ENCODE measurements at regions not wholly inside any gene's neighbourhood (a gene's known extent, or its start where the extent isn't known, plus 50 kb on each side); places are given as distances from the start of the nearest gene placed in this dataset.

- H3K9me3 Mint-ChIP-seq, result no peaks in the 10 kb centered on the region
- H3K4me1 ChIP-seq (ENCODE audit: insufficient read depth, low read length), result no peaks in the 10 kb centered on the region
- H3K9me3 ChIP-seq (ENCODE audit: control insufficient read depth in 1 of 2, insufficient read depth in 1 of 2, low read length in 2 of 2), result peaks cover 0 to 3% of the 10 kb centered on the region in 2 experiments
- H3K27ac Mint-ChIP-seq, result no peak overlapping the region
- no peak for ATAC-seq (ENCODE audit: poor library complexity)
- no peak overlapping the region for H3K4me3 Mint-ChIP-seq
- H3K27me3 ChIP-seq (ENCODE audit: control insufficient read depth in 1 of 2, insufficient read depth in 2 of 2, low read length in 2 of 2), result peaks cover 0 to 4% of the 10 kb centered on the region in 2 experiments
- no peak overlapping the region for H3K4me3 ChIP-seq (ENCODE audit: low read length)
- no peak for DNase-seq
- H3K36me3 Mint-ChIP-seq (ENCODE audit: low read depth), result no peaks in the 10 kb centered on the region
- H3K27ac ChIP-seq (ENCODE audit: low read depth in 1 of 2, low read length in 2 of 2), result no peak overlapping the region
- POLR2A ChIA-PET, result no interaction called here
- intact Hi-C loops (cut with DNase I, micrococcal nuclease), result no loop called here
- H3K27me3 Mint-ChIP-seq, result peaks cover 3% of the 10 kb centered on the region
- CTCF ChIA-PET, result no interaction called here
- no peak for TF ChIP-seq CTCF (IDR thresholded peaks at IDR 0.05)
- H3K4me1 Mint-ChIP-seq (ENCODE audit: low read depth), result no peaks in the 10 kb centered on the region
- H3K36me3 ChIP-seq (ENCODE audit: insufficient read depth, low read length), result no peaks in the 10 kb centered on the region
Measured at GRCh38 chr11:112506852-112507251, 246.2 kb upstream of the PLET1 start.

- peaks cover 3% of the 10 kb centered on the region for H3K27me3 Mint-ChIP-seq
- no peaks in the 10 kb centered on the region for H3K36me3 Mint-ChIP-seq (ENCODE audit: low read depth)
- no peak for TF ChIP-seq CTCF (IDR thresholded peaks at IDR 0.05)
- no peak overlapping the region for H3K27ac ChIP-seq (ENCODE audit: low read depth in 1 of 2, low read length in 2 of 2)
- H3K4me3 ChIP-seq (ENCODE audit: low read length), result no peak overlapping the region
- intact Hi-C loops (cut with DNase I, micrococcal nuclease), result no loop called here
- no peaks in the 10 kb centered on the region for H3K36me3 ChIP-seq (ENCODE audit: insufficient read depth, low read length)
- no peak for DNase-seq
- H3K4me1 ChIP-seq (ENCODE audit: insufficient read depth, low read length), result no peaks in the 10 kb centered on the region
- POLR2A ChIA-PET, result no interaction called here
- H3K9me3 ChIP-seq (ENCODE audit: control insufficient read depth in 1 of 2, insufficient read depth in 1 of 2, low read length in 2 of 2), result peaks cover 0 to 3% of the 10 kb centered on the region in 2 experiments
- no peaks in the 10 kb centered on the region for H3K4me1 Mint-ChIP-seq (ENCODE audit: low read depth)
- H3K27me3 ChIP-seq (ENCODE audit: control insufficient read depth in 1 of 2, insufficient read depth in 2 of 2, low read length in 2 of 2), result peaks cover 0 to 4% of the 10 kb centered on the region in 2 experiments
- no peak for ATAC-seq (ENCODE audit: poor library complexity)
- CTCF ChIA-PET, result no interaction called here
- H3K9me3 Mint-ChIP-seq, result no peaks in the 10 kb centered on the region
- H3K27ac Mint-ChIP-seq, result no peak overlapping the region
- no peak overlapping the region for H3K4me3 Mint-ChIP-seq
Measured at GRCh38 chr11:112507281-112507680, 246.6 kb upstream of the PLET1 start.

- CTCF ChIA-PET, result no interaction called here
- H3K4me3 ChIP-seq (ENCODE audit: low read length), result no peak overlapping the region
- no peak for ATAC-seq (ENCODE audit: poor library complexity)
- H3K27me3 ChIP-seq (ENCODE audit: control insufficient read depth in 1 of 2, insufficient read depth in 2 of 2, low read length in 2 of 2), result peaks cover 0 to 4% of the 10 kb centered on the region in 2 experiments
- Mint-ChIP-seq H3K4me1 (ENCODE audit: low read depth) (no peaks in the 10 kb centered on the region), H3K27ac (no peak overlapping the region), H3K36me3 (ENCODE audit: low read depth) (no peaks in the 10 kb centered on the region), H3K9me3 (no peaks in the 10 kb centered on the region), H3K4me3 (no peak overlapping the region), H3K27me3 (peaks cover 3% of the 10 kb centered on the region)
- no peak for TF ChIP-seq CTCF (IDR thresholded peaks at IDR 0.05)
- H3K9me3 ChIP-seq (ENCODE audit: control insufficient read depth in 1 of 2, insufficient read depth in 1 of 2, low read length in 2 of 2), result peaks cover 0 to 3% of the 10 kb centered on the region in 2 experiments
- no peak for DNase-seq
- H3K27ac ChIP-seq (ENCODE audit: low read depth in 1 of 2, low read length in 2 of 2), result no peak overlapping the region
- no peaks in the 10 kb centered on the region for H3K4me1 ChIP-seq (ENCODE audit: insufficient read depth, low read length)
- POLR2A ChIA-PET, result no interaction called here
- intact Hi-C loops (cut with DNase I, micrococcal nuclease), result no loop called here
- H3K36me3 ChIP-seq (ENCODE audit: insufficient read depth, low read length), result no peaks in the 10 kb centered on the region
Measured at GRCh38 chr11:112508750-112509149, 248.1 kb upstream of the PLET1 start.

All from CD4-positive, alpha-beta T cell (primary cell).